Epithelial cell of esophagus (primary cell): ENCODE measurements at regions not wholly inside any gene's neighbourhood (a gene's known extent, or its start where the extent isn't known, plus 50 kb on each side); places are given as distances from the start of the nearest gene placed in this dataset.

ENCODE experiments used
- DNase-seq: peaks from one replicate; pipeline ENCODE4 v3.0.0; 2010; ENCODE audit warnings: low read depth
- H3K4me3 ChIP-seq: 2 replicates; pipeline ENCODE4 v1.5.1; 2011; ENCODE audit warnings: mild to moderate bottlenecking, low read length, control low read depth
- CTCF ChIP-seq: IDR thresholded peaks from 2 replicates; pipeline ENCODE4 v1.5.1; 2011; ENCODE audit warnings: low read depth, mild to moderate bottlenecking, low read length, control low read depth, inconsistent platforms; ENCODE audit not compliant: insufficient read depth; ENCODE audit errors: missing control alignments

DNA sequence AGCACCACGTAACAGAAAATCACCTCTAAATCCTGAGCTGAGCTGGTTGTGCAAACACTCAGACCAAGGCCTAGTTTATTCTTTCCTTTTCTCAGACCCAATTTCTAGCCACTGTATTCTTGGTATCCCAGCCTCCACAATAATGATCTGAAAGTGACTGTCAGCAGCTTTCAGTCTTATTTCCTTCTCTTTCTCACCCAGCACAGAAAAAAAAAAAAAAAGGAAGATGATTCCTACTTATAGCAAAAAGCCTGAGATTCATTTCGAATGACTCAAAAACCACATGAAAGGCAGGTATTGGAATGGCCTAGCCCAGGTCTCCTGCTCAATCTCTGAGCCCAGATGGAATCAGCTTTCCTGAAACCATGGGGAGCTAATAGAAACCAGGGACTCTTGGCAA, 298.6 kb upstream of the PPFIA2 start:
- no peak for TF ChIP-seq CTCF
- no peak overlapping the region for H3K4me3 ChIP-seq
- peak; percentile 87 for DNase-seq

GRCh38 chr12:82055391-82055790, 296.2 kb upstream of the PPFIA2 start:
- no peak overlapping the region for H3K4me3 ChIP-seq
- TF ChIP-seq CTCF: no peak
- peak; percentile 1 for DNase-seq

- no peak for TF ChIP-seq CTCF
- no peak for DNase-seq
- no peak overlapping the region for H3K4me3 ChIP-seq
Observed at GRCh38 chr12:82054566-82054965, 295.4 kb upstream of the PPFIA2 start.

- H3K4me3 ChIP-seq: no peak overlapping the region
- DNase-seq: peak; percentile 62
- no peak for TF ChIP-seq CTCF
Observed at GRCh38 chr12:82047446-82047845, 288.3 kb upstream of the PPFIA2 start.

DNA sequence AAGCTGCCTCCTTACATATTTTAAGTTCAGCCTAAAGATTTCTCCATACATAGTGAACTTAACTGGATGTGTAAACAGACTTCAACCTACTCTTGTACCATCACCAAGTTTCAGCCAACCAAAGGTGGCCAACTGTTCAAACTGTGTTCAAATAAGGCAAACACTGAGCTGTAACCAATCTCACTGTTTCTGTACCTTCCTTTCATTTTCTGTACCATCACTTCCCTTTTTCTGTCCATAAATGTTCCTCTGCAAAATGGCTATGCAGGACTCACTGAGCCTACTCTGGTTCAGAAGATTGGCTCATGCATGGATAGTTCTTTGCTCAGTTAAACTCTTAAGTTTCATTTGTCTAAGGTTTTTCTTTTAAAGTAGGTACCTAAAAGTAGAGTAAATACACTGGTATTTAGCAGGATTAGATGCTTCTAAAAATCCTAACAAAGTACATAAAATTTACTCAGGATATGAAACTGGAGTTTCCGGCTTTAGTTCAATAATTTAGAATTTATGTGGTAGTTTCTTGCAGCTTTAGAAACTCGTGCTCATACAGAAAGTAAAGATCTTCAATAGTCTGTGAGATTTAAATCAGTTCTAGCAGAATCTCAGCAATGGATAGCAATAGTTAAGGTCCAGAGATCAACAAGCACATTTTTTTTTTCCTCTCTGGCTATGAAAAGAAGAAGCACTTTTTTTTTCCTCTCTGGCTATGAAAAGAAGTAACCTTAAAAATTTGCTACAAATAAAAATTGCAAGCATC, 282.0 kb upstream of the PPFIA2 start:
- no peak overlapping the region for H3K4me3 ChIP-seq
- no peak for TF ChIP-seq CTCF
- DNase-seq: no peak

- TF ChIP-seq CTCF: no peak
- no peak for DNase-seq
- no peak overlapping the region for H3K4me3 ChIP-seq
Observed at GRCh38 chr12:82034769-82035168, 275.6 kb upstream of the PPFIA2 start.

DNA sequence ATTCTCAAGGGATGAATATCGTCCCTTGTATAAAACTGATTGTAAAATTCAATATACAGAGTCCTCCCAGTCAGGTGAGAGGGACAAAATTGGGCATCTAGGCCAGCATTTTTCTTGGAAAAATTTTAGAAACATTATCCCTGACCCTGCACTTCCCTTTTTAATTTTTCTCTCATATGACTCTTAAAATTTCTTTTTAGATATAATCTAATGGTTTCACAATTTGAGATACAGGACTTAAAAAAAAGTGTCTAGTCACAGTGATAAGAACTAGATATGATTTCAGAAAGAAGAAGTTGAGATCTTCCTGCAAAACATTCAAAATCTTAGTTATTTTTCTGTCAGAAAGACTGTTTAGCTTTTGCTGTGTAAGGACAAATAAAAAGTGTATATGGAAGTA, 270.8 kb upstream of the PPFIA2 start:
- DNase-seq: no peak

More for the DNA sequence above, 270.8 kb upstream of the PPFIA2 start:
- no peak for TF ChIP-seq CTCF
- no peak overlapping the region for H3K4me3 ChIP-seq
